ENCODE measurements at regions not wholly inside any gene's neighbourhood (a gene's known extent, or its start where the extent isn't known, plus 50 kb on each side); places are given as distances from the start of the nearest gene placed in this dataset.

DNA sequence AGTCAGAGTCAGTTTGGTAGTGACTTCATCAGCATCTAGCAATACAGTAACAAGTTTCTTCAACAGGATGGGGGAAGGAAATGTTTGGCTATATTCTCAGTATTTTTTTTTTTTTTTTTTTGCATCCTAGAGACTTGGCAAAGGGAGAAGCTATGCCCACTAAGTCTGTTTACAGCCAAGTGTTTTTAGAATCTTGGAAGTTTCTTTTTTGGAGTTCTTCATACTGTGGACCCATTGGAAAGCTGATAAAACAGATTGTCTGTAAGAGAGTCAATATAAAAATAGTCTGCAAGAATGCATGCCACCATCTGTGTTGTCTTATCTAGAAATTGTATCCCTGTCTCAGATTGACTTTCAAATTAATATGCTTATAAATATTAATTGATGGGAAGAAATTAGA, 171.2 kb downstream of the ADCYAP1 start:
- no peak for TF ChIP-seq CTCF (IDR thresholded peaks at IDR 0.05; ENCODE audit: insufficient read depth, low read length)
- no peak for TF ChIP-seq POLR2AphosphoS5 (IDR thresholded peaks at IDR 0.05; ENCODE audit: low read depth)
- no peak for TF ChIP-seq SPI1 (IDR thresholded peaks at IDR 0.05; ENCODE audit: borderline replicate concordance, low read depth)
- TF ChIP-seq GABPA (IDR thresholded peaks at IDR 0.05; ENCODE audit: low read depth) = no peak

Measured in HL-60 (cell line).